SJCRH30 (cell line): ENCODE measurements at regions not wholly inside any gene's neighbourhood (a gene's known extent, or its start where the extent isn't known, plus 50 kb on each side); places are given as distances from the start of the nearest gene placed in this dataset.
"Not testable (repeated sequence)": the region's sequence is repeated elsewhere in the genome, so short reads cannot be mapped to it uniquely, and the experiment has no call there.

Experiments used
- DNase-seq, 2 experiments: peaks; one replicate each; pipeline ENCODE4 v3.0.0-alpha.2; 2015 to 2020
- H3K27ac ChIP-seq: fragments of 250-450 bp; sonication (Bioruptor Pico); 2 replicates; pipeline ENCODE4 v1.5.1; 2020; ENCODE audit warnings: mild to moderate bottlenecking, moderate library complexity
- H3K27me3 ChIP-seq: fragments of 250-450 bp; sonication (Bioruptor Pico); 2 replicates; pipeline ENCODE4 v1.5.1; 2020; ENCODE audit warnings: mild to moderate bottlenecking, moderate library complexity
- H3K36me3 ChIP-seq: fragments of 250-450 bp; sonication (Bioruptor Pico); 2 replicates; pipeline ENCODE4 v1.5.1; 2020; ENCODE audit warnings: mild to moderate bottlenecking, moderate library complexity
- H3K4me1 ChIP-seq: fragments of 250-450 bp; sonication (Bioruptor Pico); 2 replicates; pipeline ENCODE4 v1.5.1; 2020; ENCODE audit warnings: mild to moderate bottlenecking, moderate library complexity
- H3K4me3 ChIP-seq: fragments of 250-450 bp; sonication (Bioruptor Pico); 2 replicates; pipeline ENCODE4 v1.5.1; 2020; ENCODE audit warnings: mild to moderate bottlenecking, moderate library complexity
- H3K9me3 ChIP-seq: fragments of 250-450 bp; sonication (Bioruptor Pico); replicated peaks from 2 replicates; pipeline ENCODE4 v1.5.1; 2020; ENCODE audit warnings: mild to moderate bottlenecking, moderate library complexity

DNA sequence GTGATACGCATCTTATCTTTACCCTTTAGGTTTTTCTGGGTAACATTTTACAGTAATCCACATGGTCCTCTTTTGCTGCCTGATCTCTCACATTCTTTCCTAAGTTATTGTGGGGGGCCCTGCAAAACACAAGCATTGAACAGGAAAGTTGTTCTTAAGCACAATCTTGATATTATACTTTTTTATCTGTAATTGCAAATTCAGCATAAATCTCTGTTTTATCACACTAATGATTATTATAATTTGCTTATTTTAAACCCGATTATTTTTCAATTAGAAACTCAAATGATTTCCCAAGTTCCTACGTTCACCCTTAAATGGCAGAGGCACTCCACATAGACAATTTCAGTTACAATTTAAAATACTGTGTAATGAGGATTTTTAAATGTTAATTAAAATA, 386.0 kb upstream of the GYPC start:
- Histone ChIP-seq H3K36me3 (no peaks in the 10 kb centered on the region), H3K4me3 (no peak overlapping the region), H3K27me3 (no peaks in the 10 kb centered on the region), H3K27ac (no peak overlapping the region), H3K9me3 (no peaks in the 10 kb centered on the region), H3K4me1 (no peaks in the 10 kb centered on the region)
- no peak for DNase-seq

- H3K36me3 ChIP-seq: no peaks in the 10 kb centered on the region
- H3K4me3 ChIP-seq: no peak overlapping the region
- H3K27ac ChIP-seq: no peak overlapping the region
- no peaks in the 10 kb centered on the region for H3K27me3 ChIP-seq
- no peaks in the 10 kb centered on the region for H3K9me3 ChIP-seq
- no peaks in the 10 kb centered on the region for H3K4me1 ChIP-seq
- DNase-seq: no peak
Observed at GRCh38 chr2:126270587-126270986, 385.4 kb upstream of the GYPC start.

- H3K36me3 ChIP-seq: no peaks in the 10 kb centered on the region
- no peak overlapping the region for H3K4me3 ChIP-seq
- no peak for DNase-seq
Observed at GRCh38 chr2:126272401-126272800, 383.6 kb upstream of the GYPC start.

GRCh38 chr2:126275098-126275497, 380.9 kb upstream of the GYPC start:
- H3K36me3 ChIP-seq: no peaks in the 10 kb centered on the region
- H3K4me3 ChIP-seq: no peak overlapping the region
- DNase-seq: no peak
- H3K9me3 ChIP-seq: no peaks in the 10 kb centered on the region
- no peaks in the 10 kb centered on the region for H3K4me1 ChIP-seq
- no peak overlapping the region for H3K27ac ChIP-seq
- H3K27me3 ChIP-seq: no peaks in the 10 kb centered on the region

More at GRCh38 chr2:126272401-126272800, 383.6 kb upstream of the GYPC start:
- Histone ChIP-seq H3K9me3 (no peaks in the 10 kb centered on the region), H3K4me1 (no peaks in the 10 kb centered on the region), H3K27ac (no peak overlapping the region), H3K27me3 (no peaks in the 10 kb centered on the region)

GRCh38 chr2:126276268-126276667, 379.7 kb upstream of the GYPC start:
- not testable (repeated sequence) for DNase-seq, H3K4me1 ChIP-seq, H3K27ac ChIP-seq, H3K27me3 ChIP-seq, H3K36me3 ChIP-seq, H3K4me3 ChIP-seq, H3K9me3 ChIP-seq

DNA sequence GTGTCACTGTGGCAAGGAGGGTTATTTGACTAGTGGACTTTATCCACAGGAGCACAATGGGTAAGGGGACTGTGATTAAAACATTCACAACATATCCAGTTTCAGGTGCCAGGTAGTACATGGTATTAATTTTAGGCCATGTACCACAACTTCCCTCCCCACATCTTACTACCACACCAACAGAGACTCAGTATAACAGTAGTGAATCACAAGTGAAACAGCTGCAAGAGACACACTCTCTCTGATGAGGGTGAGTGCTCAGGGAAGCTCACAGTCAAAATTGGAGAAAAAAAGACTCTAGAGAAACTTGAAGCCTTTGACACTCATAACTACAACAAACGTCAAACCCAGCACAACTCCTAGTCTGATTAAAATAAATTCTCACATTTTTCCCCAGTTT, 367.6 kb upstream of the GYPC start:
- Histone ChIP-seq H3K9me3 (no peaks in the 10 kb centered on the region), H3K36me3 (no peaks in the 10 kb centered on the region), H3K4me1 (no peaks in the 10 kb centered on the region), H3K27ac (no peak overlapping the region), H3K27me3 (no peaks in the 10 kb centered on the region), H3K4me3 (no peak overlapping the region)
- no peak for DNase-seq

DNA sequence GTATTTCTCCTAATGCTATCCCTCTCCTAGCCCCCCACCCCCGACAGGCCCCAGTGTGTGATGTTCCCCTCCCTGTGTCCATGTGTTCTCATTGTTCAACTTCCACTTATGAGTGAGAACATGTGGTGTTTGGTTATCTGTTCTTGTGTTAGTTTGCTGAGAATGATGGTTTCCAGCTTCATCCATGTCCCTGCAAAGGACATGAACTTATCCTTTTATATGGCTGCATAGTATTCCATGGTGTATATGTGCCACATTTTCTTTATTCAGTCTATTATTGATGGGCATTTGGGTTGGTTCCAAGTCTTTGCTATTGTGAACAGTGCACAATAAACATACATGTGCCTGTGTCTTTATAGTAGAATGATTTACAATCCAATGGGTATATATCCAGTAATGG, 362.0 kb upstream of the GYPC start:
- H3K27ac ChIP-seq, H3K4me1 ChIP-seq, H3K27me3 ChIP-seq, H3K4me3 ChIP-seq, DNase-seq, H3K9me3 ChIP-seq, H3K36me3 ChIP-seq: not testable (repeated sequence)

DNA sequence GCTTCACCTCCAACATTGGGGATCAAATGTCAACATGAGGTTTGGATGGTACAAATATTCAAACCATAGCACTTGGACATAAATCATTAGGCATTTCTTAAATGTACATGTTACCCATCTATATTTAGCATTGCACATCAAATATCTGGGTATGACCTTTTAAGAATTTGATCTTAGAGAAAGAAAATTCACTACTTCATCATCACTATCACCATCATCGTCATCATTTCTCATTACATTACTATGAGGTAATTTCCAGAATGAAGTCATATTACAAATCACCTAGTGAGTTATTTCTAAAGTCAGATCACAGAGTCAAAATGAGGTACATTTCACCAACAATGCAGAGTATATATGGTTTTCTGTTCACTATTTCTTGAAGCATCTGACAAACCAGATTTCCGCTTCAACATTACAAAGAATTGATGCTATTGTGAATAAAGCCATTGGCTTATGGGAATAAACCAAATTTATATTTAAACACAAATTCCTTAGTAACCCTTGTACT, 356.4 kb upstream of the GYPC start:
- no peaks in the 10 kb centered on the region for H3K36me3 ChIP-seq
- no peaks in the 10 kb centered on the region for H3K9me3 ChIP-seq
- no peaks in the 10 kb centered on the region for H3K4me1 ChIP-seq
- no peak overlapping the region for H3K4me3 ChIP-seq
- H3K27ac ChIP-seq: no peak overlapping the region
- no peak for DNase-seq
- no peaks in the 10 kb centered on the region for H3K27me3 ChIP-seq

- no peaks in the 10 kb centered on the region for H3K4me1 ChIP-seq
- H3K4me3 ChIP-seq: no peak overlapping the region
- H3K27me3 ChIP-seq: no peaks in the 10 kb centered on the region
- no peak overlapping the region for H3K27ac ChIP-seq
- DNase-seq: no peak
- H3K9me3 ChIP-seq: no peaks in the 10 kb centered on the region
- no peaks in the 10 kb centered on the region for H3K36me3 ChIP-seq
Observed at GRCh38 chr2:126300348-126300747, 355.6 kb upstream of the GYPC start.

- H3K4me1 ChIP-seq: no peaks in the 10 kb centered on the region
- H3K36me3 ChIP-seq: no peaks in the 10 kb centered on the region
- H3K4me3 ChIP-seq: no peak overlapping the region
- H3K9me3 ChIP-seq: no peaks in the 10 kb centered on the region
- no peaks in the 10 kb centered on the region for H3K27me3 ChIP-seq
- H3K27ac ChIP-seq: no peak overlapping the region
- DNase-seq: no peak
Observed at GRCh38 chr2:126302043-126302442, 353.9 kb upstream of the GYPC start.

DNA sequence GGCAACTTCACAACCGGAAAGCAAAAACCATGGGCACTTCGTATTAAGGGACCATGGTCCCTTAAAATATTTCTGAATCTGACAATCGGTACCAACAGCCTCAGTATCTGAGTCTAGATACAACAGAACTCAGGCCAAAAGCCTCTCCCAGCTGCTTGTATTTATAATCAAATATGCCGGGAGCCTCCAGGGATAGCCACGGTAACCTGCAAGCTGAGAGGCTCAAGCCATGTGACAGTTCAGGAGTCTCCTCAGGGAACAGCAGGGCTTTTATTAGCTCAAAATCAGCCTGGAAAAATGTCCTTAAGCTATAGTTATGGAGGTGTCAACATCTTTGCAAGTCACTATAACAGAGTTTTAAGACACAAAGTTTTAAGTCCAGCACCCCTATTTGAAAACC, 352.8 kb upstream of the GYPC start:
- no peaks in the 10 kb centered on the region for H3K27me3 ChIP-seq
- no peak for DNase-seq
- H3K9me3 ChIP-seq: no peaks in the 10 kb centered on the region
- no peaks in the 10 kb centered on the region for H3K36me3 ChIP-seq
- no peaks in the 10 kb centered on the region for H3K4me1 ChIP-seq
- H3K27ac ChIP-seq: no peak overlapping the region
- no peak overlapping the region for H3K4me3 ChIP-seq

GRCh38 chr2:126304154-126304553, 351.8 kb upstream of the GYPC start:
- Histone ChIP-seq H3K36me3 (no peaks in the 10 kb centered on the region), H3K4me3 (no peak overlapping the region), H3K27ac (no peak overlapping the region), H3K27me3 (no peaks in the 10 kb centered on the region), H3K9me3 (no peaks in the 10 kb centered on the region), H3K4me1 (no peaks in the 10 kb centered on the region)
- no peak for DNase-seq

DNA sequence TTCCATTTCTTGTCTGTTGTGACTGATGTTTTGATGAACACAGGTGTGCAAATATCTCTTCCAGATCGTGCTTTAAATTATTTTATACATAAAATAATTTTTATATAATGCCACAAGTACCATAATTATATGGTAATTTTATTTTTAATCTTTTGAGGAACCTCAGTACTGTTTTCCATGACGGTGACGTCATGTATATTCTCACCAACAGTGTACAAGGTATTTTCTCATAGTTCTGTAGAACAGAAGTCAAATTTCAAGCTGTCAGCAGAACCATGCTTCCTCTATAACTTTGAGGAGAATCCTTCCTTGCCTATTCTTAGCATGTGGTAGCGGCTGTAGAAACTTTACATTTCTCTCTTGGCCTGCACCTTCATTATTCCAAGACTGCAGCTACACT, 349.4 kb upstream of the GYPC start:
- no peak for DNase-seq
- H3K27ac ChIP-seq: no peak overlapping the region
- H3K4me3 ChIP-seq: no peak overlapping the region
- H3K9me3 ChIP-seq: no peaks in the 10 kb centered on the region
- no peaks in the 10 kb centered on the region for H3K36me3 ChIP-seq
- H3K27me3 ChIP-seq: no peaks in the 10 kb centered on the region
- no peaks in the 10 kb centered on the region for H3K4me1 ChIP-seq

GRCh38 chr2:126307740-126308139, 348.2 kb upstream of the GYPC start:
- Histone ChIP-seq H3K36me3 (no peaks in the 10 kb centered on the region), H3K9me3 (no peaks in the 10 kb centered on the region), H3K27me3 (no peaks in the 10 kb centered on the region), H3K4me3 (no peak overlapping the region), H3K4me1 (no peaks in the 10 kb centered on the region), H3K27ac (no peak overlapping the region)
- no peak for DNase-seq

DNA sequence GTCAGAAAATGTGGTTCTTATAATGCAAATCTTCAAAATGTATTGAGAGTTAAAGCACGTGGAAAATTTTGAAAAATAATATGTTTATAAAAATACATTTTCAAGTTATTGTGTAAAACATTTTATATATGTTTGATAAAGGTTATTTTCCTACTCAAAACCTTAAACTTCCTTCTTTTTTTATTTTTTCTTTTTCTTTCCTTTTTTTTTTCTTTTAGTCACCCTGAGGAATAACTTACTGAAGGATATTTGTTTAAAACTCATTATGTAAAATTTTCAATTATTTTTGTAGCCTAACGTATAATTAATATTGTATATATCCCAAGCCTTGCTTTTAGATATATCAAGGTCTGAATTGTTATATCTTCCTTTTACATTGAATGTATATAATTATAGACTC, 346.8 kb upstream of the GYPC start:
- H3K36me3 ChIP-seq: no peaks in the 10 kb centered on the region
- no peak overlapping the region for H3K27ac ChIP-seq
- H3K4me3 ChIP-seq: no peak overlapping the region

GRCh38 chr2:126312579-126312978, 343.4 kb upstream of the GYPC start:
- Histone ChIP-seq H3K4me1 (no peaks in the 10 kb centered on the region), H3K4me3 (no peak overlapping the region), H3K9me3 (no peaks in the 10 kb centered on the region), H3K36me3 (no peaks in the 10 kb centered on the region), H3K27me3 (no peaks in the 10 kb centered on the region), H3K27ac (no peak overlapping the region)
- no peak for DNase-seq

More for the DNA sequence above, 346.8 kb upstream of the GYPC start:
- H3K9me3 ChIP-seq: no peaks in the 10 kb centered on the region
- DNase-seq: no peak
- H3K27me3 ChIP-seq: no peaks in the 10 kb centered on the region
- no peaks in the 10 kb centered on the region for H3K4me1 ChIP-seq

GRCh38 chr2:126315828-126316227, 340.1 kb upstream of the GYPC start:
- H3K4me3 ChIP-seq: no peak overlapping the region
- H3K4me1 ChIP-seq: no peaks in the 10 kb centered on the region
- no peaks in the 10 kb centered on the region for H3K36me3 ChIP-seq
- H3K27me3 ChIP-seq: no peaks in the 10 kb centered on the region
- no peaks in the 10 kb centered on the region for H3K9me3 ChIP-seq
- no peak overlapping the region for H3K27ac ChIP-seq
- DNase-seq: no peak
